Gastrocnemius medialis (tissue), 4 donors: ENCODE measurements at regions not wholly inside any gene's neighbourhood (a gene's known extent, or its start where the extent isn't known, plus 50 kb on each side); places are given as distances from the start of the nearest gene placed in this dataset.

Source experiments
- POLR2A ChIP-seq, 2 donors: fragments of 450-650 bp; IDR thresholded peaks; one replicate each; pipeline ENCODE4 v1.6.1; 2017; ENCODE audit warnings: antibody characterized with exemption in 2 of 2, mild to moderate bottlenecking in 2 of 2, moderate library complexity in 2 of 2
- TF ChIP-seq, protein P1 (sequence below), 5 experiments: fragments of 450-650 bp in 3 of 5; fragments of 200-600 bp in 2 of 5; sonication (generic) in 2 of 5; IDR thresholded peaks in 4 of 5; conservative IDR thresholded peaks in 1 of 5; 1 replicate in 4 of 5; 2 replicates in 1 of 5; pipeline ENCODE4 v1.5.1; 2016 to 2019; ENCODE audit warnings: antibody characterized with exemption in 5 of 5, mild to moderate bottlenecking in 3 of 5, moderate library complexity in 3 of 5

GRCh38 chr14:26913786-26914185, 316.0 kb upstream of the NOVA1 start:
- TF ChIP-seq, protein P1, sequence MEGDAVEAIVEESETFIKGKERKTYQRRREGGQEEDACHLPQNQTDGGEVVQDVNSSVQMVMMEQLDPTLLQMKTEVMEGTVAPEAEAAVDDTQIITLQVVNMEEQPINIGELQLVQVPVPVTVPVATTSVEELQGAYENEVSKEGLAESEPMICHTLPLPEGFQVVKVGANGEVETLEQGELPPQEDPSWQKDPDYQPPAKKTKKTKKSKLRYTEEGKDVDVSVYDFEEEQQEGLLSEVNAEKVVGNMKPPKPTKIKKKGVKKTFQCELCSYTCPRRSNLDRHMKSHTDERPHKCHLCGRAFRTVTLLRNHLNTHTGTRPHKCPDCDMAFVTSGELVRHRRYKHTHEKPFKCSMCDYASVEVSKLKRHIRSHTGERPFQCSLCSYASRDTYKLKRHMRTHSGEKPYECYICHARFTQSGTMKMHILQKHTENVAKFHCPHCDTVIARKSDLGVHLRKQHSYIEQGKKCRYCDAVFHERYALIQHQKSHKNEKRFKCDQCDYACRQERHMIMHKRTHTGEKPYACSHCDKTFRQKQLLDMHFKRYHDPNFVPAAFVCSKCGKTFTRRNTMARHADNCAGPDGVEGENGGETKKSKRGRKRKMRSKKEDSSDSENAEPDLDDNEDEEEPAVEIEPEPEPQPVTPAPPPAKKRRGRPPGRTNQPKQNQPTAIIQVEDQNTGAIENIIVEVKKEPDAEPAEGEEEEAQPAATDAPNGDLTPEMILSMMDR (IDR thresholded peaks at IDR 0.05 in 4 of 5, conservative IDR thresholded peaks at IDR 0.05 in 1 of 5): no peak
- no peak for TF ChIP-seq POLR2A (IDR thresholded peaks at IDR 0.05)
